Bone marrow (tissue), 2 donors: ENCODE measurements at regions not wholly inside any gene's neighbourhood (a gene's known extent, or its start where the extent isn't known, plus 50 kb on each side); places are given as distances from the start of the nearest gene placed in this dataset.

Source experiments
- DNase-seq, 2 donors: peaks; one replicate each; lab custom pipeline; 2025; lab: John Stamatoyannopoulos, UW

DNA sequence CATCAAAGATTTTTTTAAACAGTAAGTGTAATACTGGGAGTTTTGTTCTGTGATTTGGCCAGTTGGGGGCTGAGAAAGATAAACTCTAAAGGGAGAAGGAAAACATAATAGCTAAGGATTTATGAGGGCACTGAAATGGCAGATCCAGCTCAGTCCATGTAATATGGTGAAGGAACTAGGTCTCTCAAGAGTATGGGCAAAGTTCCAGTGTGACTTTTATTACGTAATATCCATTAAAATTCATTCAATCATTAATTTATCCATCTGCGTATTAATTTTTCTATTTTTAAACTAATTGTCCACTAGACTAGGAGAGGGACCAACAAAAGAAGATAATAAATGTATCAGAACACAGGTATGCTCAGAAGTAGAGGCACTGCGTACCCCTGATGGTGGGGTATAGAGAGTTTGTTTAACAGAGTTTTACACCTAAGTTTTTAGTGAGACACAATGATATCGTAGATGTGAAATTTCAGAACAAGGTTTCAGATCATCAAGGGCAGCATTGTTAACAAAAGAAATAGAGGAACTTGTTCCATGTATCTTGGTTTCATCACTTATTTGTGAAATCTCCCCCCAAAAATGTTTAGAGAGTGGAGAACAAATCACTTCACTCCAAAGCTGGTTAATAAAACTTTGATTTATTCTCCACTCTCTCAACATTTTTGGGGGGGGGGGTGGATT lies 351.1 kb downstream of the GRXCR1 start:
- no peak for DNase-seq

GRCh38 chr4:43244688-43245382 lies 352.3 kb downstream of the GRXCR1 start:
- DNase-seq: no peak

DNA sequence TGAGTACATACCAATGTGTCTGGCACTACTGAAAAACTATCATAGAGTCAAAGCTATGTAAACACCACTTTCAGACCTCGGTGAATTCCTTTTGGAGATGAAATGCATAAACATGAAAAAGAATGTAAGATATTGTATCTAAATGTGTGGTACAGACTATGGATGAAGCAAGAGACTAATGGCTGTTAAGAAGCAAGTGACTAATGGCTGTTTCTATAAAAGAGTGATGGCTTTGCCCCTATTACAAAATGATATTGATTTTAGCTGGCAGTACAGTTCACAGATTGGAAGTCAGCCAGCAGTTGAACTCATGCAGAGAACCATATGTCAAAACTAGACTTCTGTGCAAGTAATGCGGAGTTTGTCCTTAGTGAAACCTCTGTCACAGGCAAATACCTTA lies 359.3 kb downstream of the GRXCR1 start:
- no peak for DNase-seq

DNA sequence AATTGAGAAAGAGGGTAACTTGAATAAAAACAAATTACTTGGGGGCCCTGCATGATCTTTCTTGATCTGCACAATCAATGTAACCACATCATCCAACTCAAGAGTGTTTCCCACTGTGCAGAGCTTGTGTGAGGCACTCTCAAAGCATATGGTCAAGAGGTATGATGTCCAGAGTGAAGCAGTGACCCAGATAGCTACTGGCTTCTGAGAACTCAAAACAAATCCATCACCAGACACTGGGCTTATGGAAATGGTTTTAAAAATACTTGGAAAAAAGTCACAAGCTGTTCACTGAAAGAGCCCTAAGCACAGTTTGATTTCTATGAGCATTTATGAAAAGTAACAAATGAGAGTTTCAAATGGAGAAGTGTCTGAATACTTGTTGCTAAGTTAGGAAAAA lies 361.0 kb downstream of the GRXCR1 start:
- no peak for DNase-seq

GRCh38 chr4:43264730-43265129 lies 372.2 kb downstream of the GRXCR1 start:
- DNase-seq: no peak

GRCh38 chr4:43271946-43272345 lies 379.4 kb downstream of the GRXCR1 start:
- DNase-seq: no peak

DNA sequence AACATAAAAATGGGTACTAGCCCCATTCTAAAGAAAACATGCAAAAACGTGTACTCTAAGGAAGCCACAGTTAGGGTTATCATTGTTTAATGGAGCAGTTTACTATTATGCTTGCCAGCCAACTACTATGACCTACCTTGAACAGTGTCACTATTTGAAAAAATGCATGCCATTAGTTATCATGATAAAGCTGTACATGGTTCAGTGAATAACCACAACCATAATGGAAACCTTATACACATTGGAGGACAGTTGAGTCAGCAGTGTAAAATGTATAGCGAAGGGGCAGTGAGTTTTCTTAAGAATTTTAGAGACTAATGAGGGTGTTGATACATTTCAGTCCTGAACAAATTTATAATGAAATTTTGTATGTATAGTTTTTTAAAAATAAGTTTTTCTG lies 381.9 kb downstream of the GRXCR1 start:
- DNase-seq: no peak

GRCh38 chr4:43275779-43276178 lies 383.3 kb downstream of the GRXCR1 start:
- no peak for DNase-seq

DNA sequence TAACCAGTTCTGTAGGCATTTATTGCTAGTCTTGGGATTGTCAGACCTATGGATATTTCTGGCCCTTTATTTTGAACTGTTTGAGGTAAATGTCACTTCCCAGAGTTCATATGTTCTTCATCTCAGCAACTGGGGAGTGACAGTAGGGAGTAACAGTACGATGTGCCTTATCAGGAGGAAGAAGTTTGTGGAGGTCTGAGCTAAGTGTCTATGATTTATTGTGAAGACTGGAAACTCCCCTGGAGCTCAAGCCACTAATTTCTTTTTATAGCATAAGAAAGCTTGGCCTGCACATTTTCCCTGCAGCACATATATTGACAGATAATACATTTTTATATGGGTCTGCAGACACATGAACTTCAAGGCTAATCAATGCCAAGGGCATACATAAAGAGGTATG lies 383.8 kb downstream of the GRXCR1 start:
- DNase-seq: no peak

- no peak for DNase-seq
Observed at GRCh38 chr4:43277003-43277402, 384.5 kb downstream of the GRXCR1 start.

GRCh38 chr4:43282534-43282933 lies 390.0 kb downstream of the GRXCR1 start:
- no peak for DNase-seq

DNA sequence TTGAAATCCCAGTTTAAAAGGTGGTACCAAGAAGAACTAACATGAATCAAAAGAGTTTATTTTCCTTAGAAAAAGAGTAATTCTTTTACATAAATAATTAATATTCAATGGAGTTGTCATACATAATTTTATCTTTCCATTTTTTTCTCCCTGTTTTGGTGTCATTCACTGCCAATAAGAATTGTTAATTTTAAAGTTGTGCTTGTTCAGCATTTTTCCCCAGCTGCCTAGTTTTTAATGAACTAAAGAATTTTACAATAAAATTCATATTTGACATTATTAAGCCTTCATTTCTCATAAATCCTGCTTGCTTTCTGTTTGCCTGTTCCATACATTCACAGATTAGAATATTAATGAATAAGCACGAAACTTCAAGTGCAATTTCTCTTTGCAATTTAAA lies 393.6 kb downstream of the GRXCR1 start:
- DNase-seq: no peak

DNA sequence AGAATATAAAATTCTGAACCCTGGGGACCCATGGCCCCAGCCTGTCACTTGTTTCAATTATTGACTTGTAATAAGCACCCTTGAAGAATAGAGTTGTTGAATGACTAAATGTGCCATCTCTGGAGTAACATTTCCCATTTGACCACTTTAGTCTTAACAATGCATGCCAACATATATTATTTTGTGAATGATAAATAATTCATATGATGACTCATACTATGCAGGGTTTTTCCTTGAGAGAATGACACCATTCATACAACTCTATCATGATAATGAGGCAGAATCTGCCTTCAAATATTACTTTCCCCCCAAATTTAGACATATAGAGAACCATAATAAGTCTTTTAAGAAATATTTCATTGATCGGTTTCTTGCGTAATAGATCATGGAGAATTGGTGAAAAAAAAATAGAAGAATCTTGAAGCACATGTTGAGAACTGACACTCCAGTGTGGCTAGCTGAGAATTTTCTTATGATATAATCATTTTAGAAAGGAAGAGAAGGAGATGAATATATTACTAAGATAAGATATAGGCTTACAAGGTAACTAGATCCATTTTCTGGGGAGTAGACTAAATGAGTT lies 404.5 kb downstream of the GRXCR1 start:
- DNase-seq: no peak

- DNase-seq: no peak
Observed at GRCh38 chr4:43316813-43317212, 424.3 kb downstream of the GRXCR1 start.

GRCh38 chr4:43325220-43325967 lies 432.9 kb downstream of the GRXCR1 start:
- DNase-seq: no peak

- no peak for DNase-seq
Observed at GRCh38 chr4:43330288-43330687, 437.8 kb downstream of the GRXCR1 start.

DNA sequence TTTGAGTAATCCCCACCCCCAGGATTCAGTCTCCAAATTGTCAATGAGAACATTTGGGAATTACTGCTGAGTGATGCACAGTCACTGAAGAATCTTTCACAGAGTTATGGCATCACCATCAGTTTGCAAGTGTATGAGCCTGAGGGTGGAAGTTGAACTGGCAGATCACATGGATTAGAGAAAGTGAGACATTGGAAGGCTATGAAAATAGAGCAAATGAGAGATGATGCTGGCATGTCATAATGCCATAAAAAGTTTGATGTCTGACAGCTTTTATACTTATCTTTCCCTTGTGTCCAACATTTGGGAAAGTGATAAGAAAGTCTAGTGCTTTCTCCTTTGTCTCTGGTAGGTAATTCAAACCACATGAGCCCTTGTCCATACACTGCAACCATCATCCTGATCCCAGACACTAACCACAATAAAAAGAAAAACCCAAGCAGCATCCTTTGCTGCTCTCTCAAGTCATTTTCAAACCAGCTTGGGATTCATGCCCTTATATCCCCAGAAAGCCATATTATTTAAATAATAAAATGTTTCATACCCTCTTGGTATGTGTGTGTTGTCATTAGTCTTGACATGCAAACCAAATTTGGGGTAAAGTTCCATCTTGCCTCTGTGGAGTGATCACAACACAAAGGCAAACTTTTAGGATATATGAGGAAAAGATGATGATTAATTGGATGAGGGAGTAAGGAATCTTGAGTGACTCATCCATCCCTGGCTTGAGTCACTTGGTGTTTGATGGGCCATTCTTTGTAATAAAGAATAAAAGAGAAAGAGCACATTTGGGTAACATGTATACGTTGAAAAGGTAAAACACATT lies 438.9 kb downstream of the GRXCR1 start:
- DNase-seq: no peak

DNA sequence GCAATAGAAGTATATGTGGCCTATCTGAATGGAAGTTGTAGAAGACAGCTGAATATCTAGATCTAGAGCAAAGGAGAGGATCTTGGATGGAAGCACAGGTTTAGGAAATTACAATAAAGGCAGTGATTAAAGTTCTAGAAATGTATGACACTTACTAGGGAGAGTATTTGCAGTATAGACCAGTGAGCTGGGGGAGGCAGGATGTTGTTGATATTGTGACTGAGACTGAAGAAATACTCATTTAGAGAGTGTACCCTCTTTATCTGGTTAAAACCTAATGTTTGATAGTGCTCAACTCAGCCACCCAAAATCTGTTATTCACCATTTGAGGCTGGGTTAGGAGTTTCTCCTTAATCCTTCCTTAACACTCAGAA lies 439.5 kb downstream of the GRXCR1 start:
- no peak for DNase-seq

GRCh38 chr4:43337707-43338106 lies 445.2 kb downstream of the GRXCR1 start:
- no peak for DNase-seq

DNA sequence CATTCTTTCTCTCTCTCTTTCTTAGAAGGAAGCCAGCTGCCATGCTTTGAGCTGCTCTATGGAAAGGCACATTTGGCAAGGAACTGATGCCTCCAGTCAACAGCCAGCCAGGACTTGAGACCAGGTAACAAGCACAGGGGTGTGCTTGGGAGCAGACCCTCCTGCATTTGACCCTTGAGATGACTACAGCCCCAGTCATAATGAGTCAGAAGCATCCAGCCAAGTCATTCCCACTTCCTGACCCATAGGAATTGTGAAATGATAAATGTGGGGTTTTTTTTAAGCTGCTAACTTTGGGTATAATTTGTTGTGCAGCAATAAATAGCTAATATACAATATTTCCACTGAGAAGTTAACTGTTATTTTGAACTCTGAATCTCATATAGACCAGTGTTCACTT lies 446.9 kb downstream of the GRXCR1 start:
- no peak for DNase-seq

GRCh38 chr4:43341741-43342140 lies 449.2 kb downstream of the GRXCR1 start:
- no peak for DNase-seq

DNA sequence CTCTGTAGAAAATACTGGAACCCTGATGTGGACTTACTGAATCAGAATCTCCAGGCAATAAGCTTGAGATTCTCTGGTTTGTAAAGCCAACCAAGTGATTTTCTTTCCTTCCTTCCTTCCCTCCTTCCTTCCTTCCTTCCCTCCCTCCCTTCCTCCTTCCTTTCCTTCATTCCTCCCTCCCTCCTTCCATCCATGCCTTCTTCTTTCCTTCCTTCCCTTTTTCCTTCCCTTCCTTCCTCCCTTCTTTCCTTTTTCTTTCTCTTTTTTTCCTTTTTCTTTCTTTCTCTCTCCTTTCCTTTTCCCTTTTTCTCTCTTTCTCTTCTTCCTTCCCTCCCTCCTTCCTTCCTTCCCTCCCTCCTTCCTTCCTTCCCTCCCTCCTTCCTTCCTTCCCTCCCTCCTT lies 450.8 kb downstream of the GRXCR1 start:
- no peak for DNase-seq
